ENCODE measurements at regions not wholly inside any gene's neighbourhood (a gene's known extent, or its start where the extent isn't known, plus 50 kb on each side); places are given as distances from the start of the nearest gene placed in this dataset.
"Not testable (repeated sequence)": the region's sequence is repeated elsewhere in the genome, so short reads cannot be mapped to it uniquely, and the experiment has no call there.

- Histone ChIP-seq H3K9me3 (no peaks in the 10 kb centered on the region), H3K4me3 (ENCODE audit: low read depth in 1 of 2, low read length in 1 of 2) (no peak overlapping the region), H3K27me3 (no peaks in the 10 kb centered on the region), H3K36me3 (no peaks in the 10 kb centered on the region), H3K4me1 (ENCODE audit: control insufficient read depth in 1 of 2, insufficient read depth in 1 of 2, low read depth in 1 of 2, low read length in 1 of 2) (peaks cover 3 to 7% of the 10 kb centered on the region in 2 experiments), H3K27ac (no peak overlapping the region)
- no peak for TF ChIP-seq CTCF (IDR thresholded peaks at IDR 0.05)
Measured at GRCh38 chr15:58374147-58374546, 57.6 kb upstream of the LIPC start.

- Histone ChIP-seq H3K9me3 (no peaks in the 10 kb centered on the region), H3K27ac (no peak overlapping the region), H3K4me1 (ENCODE audit: control insufficient read depth in 1 of 2, insufficient read depth in 1 of 2, low read depth in 1 of 2, low read length in 1 of 2) (no peaks in the 10 kb centered on the region), H3K4me3 (ENCODE audit: low read depth in 1 of 2, low read length in 1 of 2) (no peak overlapping the region), H3K36me3 (no peaks in the 10 kb centered on the region), H3K27me3 (no peaks in the 10 kb centered on the region)
- TF ChIP-seq CTCF (IDR thresholded peaks at IDR 0.05) = no peak
Measured at GRCh38 chr15:58377193-58377592, 54.6 kb upstream of the LIPC start.

GRCh38 chr15:58378241-58379085 is 53.3 kb upstream of the LIPC start:
- Histone ChIP-seq H3K27me3 (no peaks in the 10 kb centered on the region), H3K9me3 (no peaks in the 10 kb centered on the region), H3K4me3 (ENCODE audit: low read depth in 1 of 2, low read length in 1 of 2) (no peak overlapping the region), H3K27ac (no peak overlapping the region), H3K36me3 (no peaks in the 10 kb centered on the region), H3K4me1 (ENCODE audit: control insufficient read depth in 1 of 2, insufficient read depth in 1 of 2, low read depth in 1 of 2, low read length in 1 of 2) (no peaks in the 10 kb centered on the region)
- TF ChIP-seq CTCF (IDR thresholded peaks at IDR 0.05) = no peak

GRCh38 chr15:58379454-58379853 is 52.3 kb upstream of the LIPC start:
- H3K27me3 ChIP-seq; H3K27ac ChIP-seq; H3K9me3 ChIP-seq; H3K4me3 ChIP-seq (ENCODE audit: low read depth in 1 of 2, low read length in 1 of 2); H3K4me1 ChIP-seq (ENCODE audit: control insufficient read depth in 1 of 2, insufficient read depth in 1 of 2, low read depth in 1 of 2, low read length in 1 of 2); H3K36me3 ChIP-seq: not testable (repeated sequence)

GRCh38 chr15:58380280-58380945 is 51.4 kb upstream of the LIPC start:
- no peak for TF ChIP-seq CTCF (IDR thresholded peaks at IDR 0.05)
- H3K9me3 ChIP-seq = no peaks in the 10 kb centered on the region
- no peaks in the 10 kb centered on the region for H3K27me3 ChIP-seq
- no peak overlapping the region for H3K27ac ChIP-seq
- H3K4me1 ChIP-seq (ENCODE audit: control insufficient read depth in 1 of 2, insufficient read depth in 1 of 2, low read depth in 1 of 2, low read length in 1 of 2) = no peaks in the 10 kb centered on the region
- H3K36me3 ChIP-seq = no peaks in the 10 kb centered on the region
- H3K4me3 ChIP-seq (ENCODE audit: low read depth in 1 of 2, low read length in 1 of 2) = no peak overlapping the region

- no peak for TF ChIP-seq CTCF (IDR thresholded peaks at IDR 0.05)
Measured at GRCh38 chr15:58381697-58382096, 50.1 kb upstream of the LIPC start.

More at GRCh38 chr15:58381697-58382096, 50.1 kb upstream of the LIPC start:
- H3K4me1 ChIP-seq (ENCODE audit: control insufficient read depth in 1 of 2, insufficient read depth in 1 of 2, low read depth in 1 of 2, low read length in 1 of 2) = no peaks in the 10 kb centered on the region
- H3K36me3 ChIP-seq = no peaks in the 10 kb centered on the region
- H3K27me3 ChIP-seq = no peaks in the 10 kb centered on the region
- no peak overlapping the region for H3K27ac ChIP-seq
- no peak overlapping the region for H3K4me3 ChIP-seq (ENCODE audit: low read depth in 1 of 2, low read length in 1 of 2)
- no peaks in the 10 kb centered on the region for H3K9me3 ChIP-seq
